PC-3 (cell line): ENCODE measurements at regions not wholly inside any gene's neighbourhood (a gene's known extent, or its start where the extent isn't known, plus 50 kb on each side); places are given as distances from the start of the nearest gene placed in this dataset.

ENCODE experiments used
- EZH2phosphoT487 ChIP-seq: fragments of 300-600 bp; sonication (generic); IDR thresholded peaks from 2 replicates; pipeline ENCODE4 v1.6.1; 2018; ENCODE audit warnings: mild to moderate bottlenecking, antibody characterized with exemption, low read length, borderline replicate concordance
- TF ChIP-seq, protein P1 (sequence below): fragments of 300-600 bp; sonication (generic); conservative IDR thresholded peaks from 2 replicates; pipeline ENCODE4 v1.5.1; 2017; ENCODE audit warnings: antibody characterized with exemption, low read depth, mild to moderate bottlenecking, low read length

DNA sequence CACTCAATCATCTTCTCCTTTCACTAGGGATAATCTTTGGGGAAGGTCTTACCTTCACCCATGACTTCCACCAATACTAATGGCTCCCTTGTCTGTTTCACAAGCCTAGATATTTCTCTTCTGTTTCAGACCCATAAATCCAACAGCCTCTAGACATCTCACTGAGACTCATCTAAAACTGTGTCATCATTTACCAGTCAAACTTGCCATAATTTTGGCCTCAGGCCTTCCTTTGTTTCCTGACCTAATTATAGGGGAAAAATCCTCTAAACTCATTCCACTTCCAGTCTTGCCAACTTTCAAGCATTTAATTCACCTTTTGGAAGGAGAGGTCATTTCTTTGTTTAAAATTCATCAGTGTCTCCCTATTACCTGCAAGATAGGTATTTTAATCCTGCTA is 181.0 kb upstream of the CNKSR2 start:
- TF ChIP-seq, protein P1, sequence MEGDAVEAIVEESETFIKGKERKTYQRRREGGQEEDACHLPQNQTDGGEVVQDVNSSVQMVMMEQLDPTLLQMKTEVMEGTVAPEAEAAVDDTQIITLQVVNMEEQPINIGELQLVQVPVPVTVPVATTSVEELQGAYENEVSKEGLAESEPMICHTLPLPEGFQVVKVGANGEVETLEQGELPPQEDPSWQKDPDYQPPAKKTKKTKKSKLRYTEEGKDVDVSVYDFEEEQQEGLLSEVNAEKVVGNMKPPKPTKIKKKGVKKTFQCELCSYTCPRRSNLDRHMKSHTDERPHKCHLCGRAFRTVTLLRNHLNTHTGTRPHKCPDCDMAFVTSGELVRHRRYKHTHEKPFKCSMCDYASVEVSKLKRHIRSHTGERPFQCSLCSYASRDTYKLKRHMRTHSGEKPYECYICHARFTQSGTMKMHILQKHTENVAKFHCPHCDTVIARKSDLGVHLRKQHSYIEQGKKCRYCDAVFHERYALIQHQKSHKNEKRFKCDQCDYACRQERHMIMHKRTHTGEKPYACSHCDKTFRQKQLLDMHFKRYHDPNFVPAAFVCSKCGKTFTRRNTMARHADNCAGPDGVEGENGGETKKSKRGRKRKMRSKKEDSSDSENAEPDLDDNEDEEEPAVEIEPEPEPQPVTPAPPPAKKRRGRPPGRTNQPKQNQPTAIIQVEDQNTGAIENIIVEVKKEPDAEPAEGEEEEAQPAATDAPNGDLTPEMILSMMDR, result no peak
- no peak for TF ChIP-seq EZH2phosphoT487
